SK-N-SH treated with all-trans-retinoic acid at 6 μM for 48 hours (cell line): ENCODE measurements at regions not wholly inside any gene's neighbourhood (a gene's known extent, or its start where the extent isn't known, plus 50 kb on each side); places are given as distances from the start of the nearest gene placed in this dataset.

ENCODE experiments used
- BACH2 ChIP-seq: fragments of 250-450 bp; sonication (Bioruptor Pico); IDR thresholded peaks from 2 replicates; pipeline ENCODE4 v1.9.0; 2021; ENCODE audit warnings: mild to moderate bottlenecking, borderline replicate concordance
- CREB5 ChIP-seq: fragments of 250-450 bp; sonication (Bioruptor Pico); IDR thresholded peaks from 2 replicates; pipeline ENCODE4 v1.5.1; 2020; ENCODE audit warnings: low read depth, mild to moderate bottlenecking, moderate library complexity

- TF ChIP-seq CREB5 (no peak), BACH2 (CRISPR knock-in tag) (no peak)
Measured at GRCh38 chr10:33520223-33520622, 185.8 kb upstream of the NRP1 start.
